HCT116 (cell line): ENCODE measurements at regions not wholly inside any gene's neighbourhood (a gene's known extent, or its start where the extent isn't known, plus 50 kb on each side); places are given as distances from the start of the nearest gene placed in this dataset.

Experiments used
- ATAC-seq: fragments of 200-7000 bp; cut with Tn5 transposase; 2 replicates; pipeline ENCODE4 v1.9.1; 2020; ENCODE audit warnings: mild to moderate bottlenecking, moderate library complexity
- BruUV-seq: library from RNA; stranded (reverse); fragments of 400-500 nt; replicated peaks from 2 replicates; lab custom pipeline; 2021; lab: Mats Ljungman, UMichigan
- CTCF ChIA-PET: fragments of 300-600 bp; sonication (Branson Sonifier 250); formaldehyde crosslinking; loops from one replicate; lab custom pipeline; 2021; ENCODE audit warnings: antibody characterized with exemption; lab: Charles Lee
- POLR2A ChIA-PET: fragments of 300-600, 350-600 bp; sonication (Branson Sonifier 250); formaldehyde crosslinking; loops from one replicate; lab custom pipeline; 2021; ENCODE audit warnings: antibody characterized with exemption; lab: Charles Lee
- RAD21 ChIA-PET, 2 experiments: fragments of 300-600 bp; sonication (Branson Sonifier 250); formaldehyde crosslinking; loops; one replicate each; lab custom pipeline; 2023; ENCODE audit warnings: low total read pairs in 2 of 2; ENCODE audit not compliant: uncharacterized antibody in 2 of 2, unreplicated experiment in 2 of 2, low non-redundant PET in 1 of 2; lab: Charles Lee
- DNase-seq: peaks from one replicate; pipeline ENCODE4 v3.0.0-alpha.2; 2010; ENCODE audit warnings: low read depth, low spot score
- H2AFZ ChIP-seq: fragments of 200-600 bp; shearing (Covaris generic), sonication (generic); 2 replicates; pipeline ENCODE4 v1.6.1; 2017; ENCODE audit warnings: low read depth, mixed run types, mixed read lengths, antibody characterized with exemption, low read length; ENCODE audit not compliant: poor library complexity, severe bottlenecking
- H3K27ac ChIP-seq: 2 replicates; pipeline ENCODE4 v1.5.1; 2012; ENCODE audit warnings: low read depth, low read length
- H3K27me3 ChIP-seq: fragments of 200-600 bp; sonication (generic); 2 replicates; pipeline ENCODE4 v1.6.1; 2016; ENCODE audit warnings: mixed run types, low read length, mixed read lengths; ENCODE audit not compliant: insufficient read depth
- H3K36me3 ChIP-seq, 2 experiments: fragments of 200-500 bp in 1 of 2; fragments of 200-600 bp in 1 of 2; sonication (Bioruptor generic) in 1 of 2; sonication (generic) in 1 of 2; 2 replicates each; pipeline versions ENCODE4 v1.5.1 to v1.6.1; 2014 to 2016; ENCODE audit warnings: low read length in 2 of 2, inconsistent platforms in 1 of 2, mixed read lengths in 1 of 2, mixed run types in 1 of 2; ENCODE audit not compliant: insufficient read depth in 2 of 2, control insufficient read depth in 1 of 2
- H3K4me1 ChIP-seq, 2 experiments: fragments of 200-600 bp in 1 of 2; sonication (generic) in 1 of 2; 2 replicates each; pipeline versions ENCODE4 v1.5.1 to v1.6.1; 2012 to 2017; ENCODE audit warnings: low read length in 2 of 2, inconsistent platforms in 1 of 2, mild to moderate bottlenecking in 1 of 2, mixed read lengths in 1 of 2, mixed run types in 1 of 2, moderate library complexity in 1 of 2; ENCODE audit not compliant: insufficient read depth in 2 of 2, control insufficient read depth in 1 of 2
- H3K4me2 ChIP-seq: fragments of 200-600 bp; sonication (generic); 2 replicates; pipeline ENCODE4 v1.6.1; 2017; ENCODE audit warnings: mixed run types, low read length, mixed read lengths
- H3K4me3 ChIP-seq, 2 experiments: fragments of 200-600 bp in 1 of 2; sonication (generic) in 1 of 2; replicated peaks in 1 of 2; 2 replicates each; pipeline ENCODE4 v1.5.1; 2011 to 2016; ENCODE audit warnings: low read length in 2 of 2, control low read depth in 1 of 2, low read depth in 1 of 2, mild to moderate bottlenecking in 1 of 2, mixed read lengths in 1 of 2, mixed run types in 1 of 2
- H3K79me2 ChIP-seq: fragments of 200-600 bp; sonication (generic); 2 replicates; pipeline ENCODE4 v1.6.1; 2017; ENCODE audit warnings: mild to moderate bottlenecking, mixed run types, low read length, moderate library complexity, mixed read lengths; ENCODE audit not compliant: insufficient read depth
- H3K9ac ChIP-seq: fragments of 200-600 bp; sonication (generic); 2 replicates; pipeline ENCODE4 v1.6.1; 2016; ENCODE audit warnings: low read length, mixed read lengths
- H3K9me2 ChIP-seq: fragments of 200-600 bp; sonication (generic), shearing (Covaris generic); 2 replicates; pipeline ENCODE4 v1.6.1; 2017; ENCODE audit warnings: mixed run types, mild to moderate bottlenecking, moderate library complexity; ENCODE audit not compliant: insufficient read depth
- H3K9me3 ChIP-seq, 2 experiments: fragments of 200-500 bp in 1 of 2; fragments of 200-600 bp in 1 of 2; sonication (Bioruptor generic) in 1 of 2; sonication (generic) in 1 of 2; 2 replicates each; pipeline ENCODE4 v1.6.1; 2014 to 2017; ENCODE audit warnings: low read length in 2 of 2, mixed read lengths in 2 of 2, inconsistent platforms in 1 of 2, low read depth in 1 of 2, mild to moderate bottlenecking in 1 of 2, mixed run types in 1 of 2, moderate library complexity in 1 of 2; ENCODE audit not compliant: control insufficient read depth in 1 of 2, insufficient read depth in 1 of 2
- H4K20me1 ChIP-seq: fragments of 200-600 bp; sonication (generic), shearing (Covaris generic); 2 replicates; pipeline ENCODE4 v1.6.1; 2017; ENCODE audit warnings: mixed run types, mild to moderate bottlenecking, moderate library complexity; ENCODE audit not compliant: insufficient read depth
- CEBPB ChIP-seq: IDR thresholded peaks from 2 replicates; pipeline ENCODE4 v1.6.1; 2012; ENCODE audit warnings: low read depth
- ELF1 ChIP-seq: IDR thresholded peaks from 2 replicates; pipeline ENCODE4 v1.6.1; 2012; ENCODE audit warnings: low read depth, borderline replicate concordance
- EZH2 ChIP-seq: fragments of 200-600 bp; sonication (generic); IDR thresholded peaks from 2 replicates; pipeline ENCODE4 v1.6.1; 2017; ENCODE audit warnings: antibody characterized with exemption, mixed run types
- EZH2phosphoT487 ChIP-seq: fragments of 200-600 bp; IDR thresholded peaks from 2 replicates; pipeline ENCODE4 v1.6.1; 2018; ENCODE audit warnings: antibody characterized with exemption, borderline replicate concordance
- FOSL1 ChIP-seq: IDR thresholded peaks from 2 replicates; pipeline ENCODE4 v1.6.1; 2012; ENCODE audit warnings: low read depth
- JUND ChIP-seq: IDR thresholded peaks from 2 replicates; pipeline ENCODE4 v1.6.1; 2012
- POLR2A ChIP-seq: IDR thresholded peaks from 2 replicates; pipeline ENCODE4 v1.7.0; 2011; ENCODE audit warnings: borderline replicate concordance; ENCODE audit not compliant: insufficient read depth, insufficient read length; ENCODE audit errors: extremely low read depth
- SIN3A ChIP-seq: IDR thresholded peaks from 2 replicates; pipeline ENCODE4 v1.6.1; 2012; ENCODE audit warnings: low read depth
- SRF ChIP-seq: IDR thresholded peaks from 2 replicates; pipeline ENCODE4 v1.6.1; 2012; ENCODE audit warnings: low read depth
- TCF7L2 ChIP-seq: IDR thresholded peaks from 2 replicates; pipeline ENCODE4 v1.7.0; 2011; ENCODE audit warnings: borderline replicate concordance, inconsistent platforms; ENCODE audit not compliant: insufficient read depth, insufficient read length; ENCODE audit errors: extremely low read depth
- YY1 ChIP-seq: IDR thresholded peaks from 2 replicates; pipeline ENCODE4 v1.6.1; 2011; ENCODE audit warnings: low read length, low read depth, moderate library complexity, mild to moderate bottlenecking; ENCODE audit not compliant: insufficient replicate concordance; ENCODE audit errors: extremely low read depth
- ZFX ChIP-seq: fragments of 450-650 bp; IDR thresholded peaks from 2 replicates; pipeline ENCODE4 v1.6.1; 2017
- intact Hi-C: fragments of 100-400 bp; cut with micrococcal nuclease; formaldehyde crosslinking; loops from 2 replicates; pipeline ENCODE4 v1.10.0; 2022
- TF ChIP-seq, protein P1 (sequence below): IDR thresholded peaks from 2 replicates; pipeline ENCODE4 v1.6.1; 2012; ENCODE audit warnings: low read depth
- TF ChIP-seq, protein P2 (sequence below), 3 experiments: fragments of 200-600 bp in 1 of 3; sonication (generic) in 1 of 3; IDR thresholded peaks in 2 of 3; conservative IDR thresholded peaks in 1 of 3; 2 replicates each; pipeline ENCODE4 v1.5.1; 2012 to 2017; ENCODE audit warnings: low read depth in 2 of 3, low read length in 2 of 3, antibody characterized with exemption in 1 of 3, borderline replicate concordance in 1 of 3, control low read depth in 1 of 3, mild to moderate bottlenecking in 1 of 3, mixed read lengths in 1 of 3, mixed run types in 1 of 3, moderate library complexity in 1 of 3; ENCODE audit not compliant: insufficient read depth in 1 of 3

DNA sequence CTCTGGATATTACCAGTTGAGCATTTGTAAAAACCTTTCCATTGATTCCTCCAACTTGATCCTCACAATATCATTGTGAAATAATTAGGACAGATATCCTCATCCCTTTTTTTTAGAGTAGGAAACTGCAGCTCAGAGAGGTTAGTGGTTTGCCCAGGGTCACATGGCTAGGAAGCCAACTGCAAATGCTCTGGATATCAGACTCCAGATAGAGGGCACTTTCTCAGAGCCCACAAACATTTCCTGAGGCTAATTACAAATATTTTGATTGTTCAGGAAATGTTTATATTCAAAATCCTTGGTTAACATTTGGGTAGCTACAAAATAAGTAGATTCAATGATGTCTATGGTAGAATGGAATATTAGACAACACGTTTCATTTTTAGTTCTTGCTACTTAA, 154.8 kb upstream of the DPYD start:
- H3K4me1 ChIP-seq: no peaks in the 10 kb centered on the region
- DNase-seq (no peak), ATAC-seq (no peak)
- no peak overlapping the region for H3K4me3 ChIP-seq
- H3K36me3 ChIP-seq: no peaks in the 10 kb centered on the region
- H3K4me2 ChIP-seq: no peak overlapping the region
- no peak overlapping the region for H2AFZ ChIP-seq
- no peak overlapping the region for H3K9ac ChIP-seq
- ChIA-PET RAD21 (no interaction called here), CTCF (no interaction called here), POLR2A (no interaction called here)
- H3K9me3 ChIP-seq: no peaks in the 10 kb centered on the region
- BruUV-seq: no TSS peak
- no peaks in the 10 kb centered on the region for H4K20me1 ChIP-seq
- no peaks in the 10 kb centered on the region for H3K79me2 ChIP-seq
- no peaks in the 10 kb centered on the region for H3K27me3 ChIP-seq
- intact Hi-C loops: no loop called here
- no peaks in the 10 kb centered on the region for H3K9me2 ChIP-seq
- no peak overlapping the region for H3K27ac ChIP-seq
- TF ChIP-seq YY1 (no peak), SRF (no peak), EZH2 (no peak), ELF1 (no peak), JUND (no peak)

DNA sequence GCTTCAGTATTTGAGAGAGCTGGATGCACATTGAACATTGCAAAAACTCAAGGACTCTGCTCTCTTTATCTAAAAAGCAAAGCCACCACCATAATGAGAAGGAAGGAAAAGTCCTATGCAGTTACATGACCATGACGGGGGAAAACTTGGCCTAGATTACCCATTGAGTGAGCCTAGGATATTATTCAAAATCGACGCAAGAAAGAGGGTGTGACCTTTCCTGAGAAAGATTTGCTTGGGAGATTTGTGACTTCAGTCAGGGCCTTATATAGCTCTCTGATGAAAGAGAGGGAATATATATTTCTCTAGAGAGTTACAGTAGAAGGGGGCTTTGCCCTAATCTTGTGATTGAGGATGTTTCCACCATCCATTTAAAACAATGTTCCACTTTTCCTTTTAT, 153.0 kb upstream of the DPYD start:
- no peak for DNase-seq
- no TSS peak for BruUV-seq
- CTCF ChIA-PET: interaction anchor here (1.1 to 2.1 kb wide), 2 partner anchors 23 to 394 kb away, joined by 3 to 6 read pairs; no protein-coding TSS in a partner anchor
- H3K4me3 ChIP-seq: no peak overlapping the region
- H4K20me1 ChIP-seq: no peaks in the 10 kb centered on the region
- H3K4me1 ChIP-seq: no peaks in the 10 kb centered on the region
- TF ChIP-seq FOSL1 (no peak), ZFX (no peak), CEBPB (no peak), YY1 (no peak), POLR2A (no peak), EZH2phosphoT487 (no peak), SIN3A (no peak), TCF7L2 (no peak)
- TF ChIP-seq, protein P1, sequence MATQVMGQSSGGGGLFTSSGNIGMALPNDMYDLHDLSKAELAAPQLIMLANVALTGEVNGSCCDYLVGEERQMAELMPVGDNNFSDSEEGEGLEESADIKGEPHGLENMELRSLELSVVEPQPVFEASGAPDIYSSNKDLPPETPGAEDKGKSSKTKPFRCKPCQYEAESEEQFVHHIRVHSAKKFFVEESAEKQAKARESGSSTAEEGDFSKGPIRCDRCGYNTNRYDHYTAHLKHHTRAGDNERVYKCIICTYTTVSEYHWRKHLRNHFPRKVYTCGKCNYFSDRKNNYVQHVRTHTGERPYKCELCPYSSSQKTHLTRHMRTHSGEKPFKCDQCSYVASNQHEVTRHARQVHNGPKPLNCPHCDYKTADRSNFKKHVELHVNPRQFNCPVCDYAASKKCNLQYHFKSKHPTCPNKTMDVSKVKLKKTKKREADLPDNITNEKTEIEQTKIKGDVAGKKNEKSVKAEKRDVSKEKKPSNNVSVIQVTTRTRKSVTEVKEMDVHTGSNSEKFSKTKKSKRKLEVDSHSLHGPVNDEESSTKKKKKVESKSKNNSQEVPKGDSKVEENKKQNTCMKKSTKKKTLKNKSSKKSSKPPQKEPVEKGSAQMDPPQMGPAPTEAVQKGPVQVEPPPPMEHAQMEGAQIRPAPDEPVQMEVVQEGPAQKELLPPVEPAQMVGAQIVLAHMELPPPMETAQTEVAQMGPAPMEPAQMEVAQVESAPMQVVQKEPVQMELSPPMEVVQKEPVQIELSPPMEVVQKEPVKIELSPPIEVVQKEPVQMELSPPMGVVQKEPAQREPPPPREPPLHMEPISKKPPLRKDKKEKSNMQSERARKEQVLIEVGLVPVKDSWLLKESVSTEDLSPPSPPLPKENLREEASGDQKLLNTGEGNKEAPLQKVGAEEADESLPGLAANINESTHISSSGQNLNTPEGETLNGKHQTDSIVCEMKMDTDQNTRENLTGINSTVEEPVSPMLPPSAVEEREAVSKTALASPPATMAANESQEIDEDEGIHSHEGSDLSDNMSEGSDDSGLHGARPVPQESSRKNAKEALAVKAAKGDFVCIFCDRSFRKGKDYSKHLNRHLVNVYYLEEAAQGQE: no peak
- TF ChIP-seq, protein P2, sequence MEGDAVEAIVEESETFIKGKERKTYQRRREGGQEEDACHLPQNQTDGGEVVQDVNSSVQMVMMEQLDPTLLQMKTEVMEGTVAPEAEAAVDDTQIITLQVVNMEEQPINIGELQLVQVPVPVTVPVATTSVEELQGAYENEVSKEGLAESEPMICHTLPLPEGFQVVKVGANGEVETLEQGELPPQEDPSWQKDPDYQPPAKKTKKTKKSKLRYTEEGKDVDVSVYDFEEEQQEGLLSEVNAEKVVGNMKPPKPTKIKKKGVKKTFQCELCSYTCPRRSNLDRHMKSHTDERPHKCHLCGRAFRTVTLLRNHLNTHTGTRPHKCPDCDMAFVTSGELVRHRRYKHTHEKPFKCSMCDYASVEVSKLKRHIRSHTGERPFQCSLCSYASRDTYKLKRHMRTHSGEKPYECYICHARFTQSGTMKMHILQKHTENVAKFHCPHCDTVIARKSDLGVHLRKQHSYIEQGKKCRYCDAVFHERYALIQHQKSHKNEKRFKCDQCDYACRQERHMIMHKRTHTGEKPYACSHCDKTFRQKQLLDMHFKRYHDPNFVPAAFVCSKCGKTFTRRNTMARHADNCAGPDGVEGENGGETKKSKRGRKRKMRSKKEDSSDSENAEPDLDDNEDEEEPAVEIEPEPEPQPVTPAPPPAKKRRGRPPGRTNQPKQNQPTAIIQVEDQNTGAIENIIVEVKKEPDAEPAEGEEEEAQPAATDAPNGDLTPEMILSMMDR (IDR thresholded peaks at IDR 0.05 in 2 of 3, conservative IDR thresholded peaks at IDR 0.05 in 1 of 3; ENCODE audit: borderline replicate concordance in 1 of 3, insufficient read depth in 1 of 3, low read depth in 2 of 3, low read length in 2 of 3): no peak
- ATAC-seq: no peak
- no peaks in the 10 kb centered on the region for H3K79me2 ChIP-seq
- H3K27ac ChIP-seq: no peak overlapping the region
- H2AFZ ChIP-seq: no peak overlapping the region
- no peak overlapping the region for H3K4me2 ChIP-seq
- no peak overlapping the region for H3K9ac ChIP-seq
- POLR2A ChIA-PET: no interaction called here
- intact Hi-C loops: no loop called here
- H3K36me3 ChIP-seq: no peaks in the 10 kb centered on the region
- no peaks in the 10 kb centered on the region for H3K9me3 ChIP-seq
- RAD21 ChIA-PET: no interaction called here
- H3K9me2 ChIP-seq: no peaks in the 10 kb centered on the region
- no peaks in the 10 kb centered on the region for H3K27me3 ChIP-seq
